GM19395 (cell line): ENCODE measurements at regions not wholly inside any gene's neighbourhood (a gene's known extent, or its start where the extent isn't known, plus 50 kb on each side); places are given as distances from the start of the nearest gene placed in this dataset.

Experiments
- ATAC-seq: cut with Tn5 transposase; IDR thresholded peaks from one replicate; pipeline ENCODE4 v1.9.1; 2021; ENCODE audit warnings: mild to moderate bottlenecking, moderate library complexity; ENCODE audit not compliant: unreplicated experiment

GRCh38 chr5:2610986-2611385 lies 140.5 kb downstream of the IRX2 start:
- ATAC-seq = no peak

DNA sequence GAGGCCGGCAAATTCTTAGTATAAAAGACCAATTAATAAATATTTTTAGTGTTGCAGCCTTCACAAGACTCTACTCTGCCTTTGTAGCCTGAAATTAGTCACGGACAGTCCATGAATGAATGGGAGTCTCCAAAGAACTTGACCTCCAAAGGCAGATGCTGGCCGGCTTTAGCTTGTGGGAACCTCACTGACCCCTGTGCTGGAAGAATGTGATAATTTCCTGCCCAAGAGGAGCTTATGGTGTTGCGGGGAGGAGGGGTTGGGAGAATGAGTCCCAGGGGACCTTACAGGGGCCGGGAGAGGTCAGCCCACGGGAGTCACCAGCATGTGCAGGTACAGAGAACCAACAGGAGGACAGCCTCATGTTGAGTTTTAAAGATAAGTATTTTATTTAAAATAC lies 143.1 kb downstream of the IRX2 start:
- no peak for ATAC-seq

DNA sequence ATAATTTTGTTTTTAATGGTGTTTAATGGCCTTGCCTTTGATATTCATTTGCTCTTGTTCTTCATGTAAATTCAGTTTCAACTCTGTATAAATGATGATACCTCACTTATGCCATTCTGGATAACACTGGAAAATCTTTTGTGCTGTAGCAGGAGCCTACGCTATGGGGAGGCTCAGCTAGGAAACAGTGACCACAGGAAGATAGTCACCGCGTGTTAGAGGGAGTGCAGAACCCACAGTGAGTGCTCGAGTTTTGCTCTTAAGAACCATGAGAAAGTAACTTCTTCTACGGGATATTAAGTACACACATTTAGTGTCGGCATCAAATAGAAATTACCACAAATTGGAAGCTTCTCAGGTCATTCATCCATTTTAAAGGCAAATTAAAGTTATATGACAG lies 143.9 kb downstream of the IRX2 start:
- ATAC-seq = no peak

DNA sequence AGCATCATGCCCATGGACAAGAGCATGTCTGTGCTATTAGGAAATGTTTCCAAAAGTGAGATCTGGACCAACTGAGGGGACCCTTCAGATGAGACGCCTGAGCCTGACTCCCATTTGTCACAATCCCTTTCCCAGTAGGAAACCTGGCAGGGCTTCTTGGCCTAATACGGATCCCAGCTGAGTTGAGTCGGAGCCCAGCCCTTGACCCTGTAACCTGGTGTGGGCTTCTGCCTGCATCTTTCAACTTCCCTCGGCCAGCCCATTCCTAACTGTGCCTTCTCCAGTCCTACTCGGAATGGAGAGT lies 148.3 kb downstream of the IRX2 start:
- ATAC-seq = no peak

DNA sequence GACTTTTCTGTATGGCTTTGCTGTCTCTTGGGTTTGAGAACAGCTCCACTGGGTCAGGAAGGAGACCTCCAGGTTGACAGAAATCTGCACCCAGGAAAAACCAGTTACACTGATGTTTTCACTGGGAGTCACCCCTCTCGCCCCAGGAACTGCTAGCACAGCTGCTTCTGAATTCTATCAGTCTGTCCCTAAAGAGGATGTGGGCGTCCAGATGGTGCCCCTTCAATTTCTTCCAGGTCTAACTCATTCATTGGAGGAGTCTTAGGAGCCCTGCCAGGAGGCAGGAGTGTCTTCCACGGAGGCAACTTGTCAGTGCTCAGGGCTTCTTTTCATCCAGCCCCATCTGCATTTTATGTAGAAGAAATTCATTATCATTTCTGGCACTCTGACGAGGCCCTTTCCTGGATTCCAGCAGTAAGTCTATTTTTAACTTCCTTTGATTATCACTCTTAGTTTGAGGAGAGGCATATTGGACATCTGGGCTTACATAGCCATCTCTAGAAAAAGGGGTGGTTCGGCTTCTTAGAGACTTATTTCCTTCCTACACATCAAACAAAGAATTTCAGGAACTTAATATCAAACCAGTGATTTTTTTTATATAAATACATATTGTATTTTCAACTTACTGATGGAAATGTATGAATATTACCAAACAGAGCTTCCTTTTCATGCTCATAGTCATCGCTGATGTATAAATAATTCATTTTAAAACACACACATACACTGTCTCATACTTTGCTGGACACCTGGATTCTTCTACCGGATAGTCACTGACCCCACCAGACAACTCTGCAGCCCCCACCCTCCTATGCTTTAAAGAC lies 148.8 kb downstream of the IRX2 start:
- no peak for ATAC-seq

GRCh38 chr5:2598503-2598902 lies 153.0 kb downstream of the IRX2 start:
- ATAC-seq = no peak

DNA sequence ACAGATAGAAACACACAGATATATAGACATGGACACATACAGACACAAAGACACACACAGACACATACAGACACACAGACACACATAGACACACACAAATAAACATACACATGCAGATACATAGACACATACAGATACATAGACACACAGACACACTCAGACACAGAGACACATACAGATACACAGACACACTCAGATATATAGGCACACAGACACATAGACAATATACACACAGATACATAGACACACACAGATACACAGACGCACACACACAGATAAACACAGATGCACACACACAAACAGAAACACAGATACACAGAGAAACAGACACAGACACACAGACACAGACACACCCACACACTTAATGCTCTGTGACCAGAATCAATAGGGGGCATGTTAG lies 156.8 kb downstream of the IRX2 start:
- no peak for ATAC-seq

DNA sequence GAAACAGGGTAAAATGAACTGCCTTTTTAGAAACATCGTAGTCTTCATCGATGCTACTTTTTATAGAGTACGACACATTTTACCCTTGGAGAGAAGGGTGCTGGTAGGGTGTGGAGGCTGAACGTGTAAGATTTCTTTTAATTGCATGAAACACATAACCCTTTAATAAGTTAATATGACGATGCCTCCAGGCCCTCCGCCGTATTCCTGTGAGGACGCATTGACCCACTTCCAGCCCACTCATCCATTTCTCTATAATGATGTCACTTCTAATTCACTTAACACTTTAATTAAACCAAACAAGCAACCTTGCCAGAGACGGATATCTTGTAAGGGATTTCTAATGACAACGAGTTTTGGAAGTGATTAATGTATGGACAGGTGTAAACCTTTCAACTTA lies 158.7 kb downstream of the IRX2 start:
- no peak for ATAC-seq

GRCh38 chr5:2591777-2592453 lies 159.6 kb downstream of the IRX2 start:
- ATAC-seq = no peak

DNA sequence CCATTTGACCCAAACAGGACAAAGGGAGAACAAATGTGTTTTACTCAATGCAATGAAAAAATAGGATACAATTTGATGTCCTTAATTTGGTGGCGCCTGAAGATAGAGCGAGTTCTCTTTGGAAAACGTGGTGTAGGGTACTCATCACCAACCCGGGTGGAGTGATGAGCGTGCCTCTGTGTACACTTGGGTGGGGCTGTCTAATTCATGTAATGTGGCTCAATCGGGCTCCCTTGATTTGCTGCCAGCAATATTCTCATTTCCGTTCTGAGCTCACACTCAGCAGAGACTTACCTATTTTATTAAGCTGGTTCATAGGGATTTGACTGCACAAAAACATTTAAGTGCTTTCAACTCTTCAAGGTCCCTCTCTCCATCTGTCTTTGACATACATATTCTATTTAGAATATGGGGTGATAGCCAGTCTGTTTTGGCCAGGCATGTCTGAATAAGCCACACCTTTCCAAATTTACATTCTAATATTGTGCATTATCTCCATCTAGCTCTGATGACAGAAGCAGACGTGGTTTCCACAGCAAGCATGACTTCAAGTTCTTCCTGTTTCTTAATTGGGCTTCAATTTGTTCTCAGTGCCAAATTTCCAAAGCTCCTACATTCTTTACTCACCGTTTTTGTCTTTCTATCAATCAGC lies 162.5 kb downstream of the IRX2 start:
- ATAC-seq = no peak

- ATAC-seq = no peak
Observed at GRCh38 chr5:2587189-2588031, 164.1 kb downstream of the IRX2 start.

- no peak for ATAC-seq
Observed at GRCh38 chr5:2586016-2586715, 165.3 kb downstream of the IRX2 start.

DNA sequence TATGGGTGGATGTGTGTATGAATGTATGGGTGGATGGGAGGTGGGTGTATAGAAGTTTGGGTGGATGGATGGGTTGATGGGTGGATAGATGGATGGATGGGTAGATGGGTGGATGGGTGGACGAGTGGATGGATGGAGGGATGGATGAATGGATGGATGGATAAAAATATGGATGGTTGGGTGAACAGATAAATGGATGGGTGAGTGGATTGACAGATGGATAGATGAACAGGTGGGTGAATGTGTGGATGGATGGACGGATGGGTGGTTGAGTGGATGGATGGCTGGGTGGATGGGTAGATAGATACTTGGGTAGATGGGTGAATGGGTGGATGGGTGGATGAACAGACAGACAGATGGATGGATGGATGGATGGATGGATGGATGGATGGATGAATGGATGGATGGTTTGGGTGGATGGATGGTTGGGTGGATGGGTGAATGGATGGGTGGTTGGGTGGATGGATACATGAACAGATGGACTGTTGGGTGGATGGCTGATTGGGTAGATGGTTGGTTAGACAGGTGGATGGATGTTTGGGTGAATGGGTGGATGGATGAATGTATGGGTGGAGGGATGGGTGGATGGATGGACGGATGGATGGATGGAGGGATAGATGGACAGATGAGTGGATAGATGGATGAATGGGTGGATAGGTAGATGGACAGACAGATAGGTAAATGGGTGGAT lies 166.8 kb downstream of the IRX2 start:
- no peak for ATAC-seq

DNA sequence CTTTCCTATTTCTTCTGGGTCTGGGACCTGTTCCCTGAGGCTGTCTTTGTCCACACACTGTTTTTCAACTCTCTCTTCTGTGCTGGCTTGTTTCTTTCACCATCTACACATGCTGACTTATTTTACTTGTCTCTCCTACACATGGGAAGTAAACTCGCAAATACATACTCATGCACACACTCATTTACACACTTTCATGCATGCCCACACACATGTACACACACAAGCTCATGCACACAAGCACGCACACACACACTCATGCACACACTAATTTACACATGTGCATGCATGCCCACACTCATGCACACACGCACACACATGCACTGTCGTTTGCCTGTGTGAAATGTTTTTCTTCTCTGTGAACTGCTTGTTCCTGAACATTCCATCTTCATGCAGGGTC lies 169.0 kb downstream of the IRX2 start:
- no peak for ATAC-seq

DNA sequence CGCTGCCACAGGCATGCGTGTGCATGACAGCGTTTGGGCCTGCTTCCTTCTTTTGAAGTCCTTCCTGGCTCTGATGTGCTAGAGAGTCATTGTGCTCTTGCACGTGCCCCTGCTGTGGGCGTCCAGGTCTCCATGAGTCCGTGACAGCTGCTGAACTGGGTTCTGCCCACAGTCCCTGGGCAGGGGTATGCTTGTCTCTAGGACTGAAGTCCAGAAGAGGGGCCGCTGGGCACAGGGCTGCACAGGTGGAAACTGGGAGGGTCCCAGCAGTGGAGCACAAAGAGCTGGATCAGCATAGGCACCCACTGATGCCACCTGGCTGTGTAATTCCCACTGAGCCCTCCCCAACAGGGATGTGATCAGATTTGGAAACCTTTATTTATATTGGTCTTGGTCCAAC lies 169.4 kb downstream of the IRX2 start:
- ATAC-seq = no peak

- ATAC-seq = no peak
Observed at GRCh38 chr5:2581418-2581817, 170.1 kb downstream of the IRX2 start.

GRCh38 chr5:2579126-2579525 lies 172.4 kb downstream of the IRX2 start:
- no peak for ATAC-seq

DNA sequence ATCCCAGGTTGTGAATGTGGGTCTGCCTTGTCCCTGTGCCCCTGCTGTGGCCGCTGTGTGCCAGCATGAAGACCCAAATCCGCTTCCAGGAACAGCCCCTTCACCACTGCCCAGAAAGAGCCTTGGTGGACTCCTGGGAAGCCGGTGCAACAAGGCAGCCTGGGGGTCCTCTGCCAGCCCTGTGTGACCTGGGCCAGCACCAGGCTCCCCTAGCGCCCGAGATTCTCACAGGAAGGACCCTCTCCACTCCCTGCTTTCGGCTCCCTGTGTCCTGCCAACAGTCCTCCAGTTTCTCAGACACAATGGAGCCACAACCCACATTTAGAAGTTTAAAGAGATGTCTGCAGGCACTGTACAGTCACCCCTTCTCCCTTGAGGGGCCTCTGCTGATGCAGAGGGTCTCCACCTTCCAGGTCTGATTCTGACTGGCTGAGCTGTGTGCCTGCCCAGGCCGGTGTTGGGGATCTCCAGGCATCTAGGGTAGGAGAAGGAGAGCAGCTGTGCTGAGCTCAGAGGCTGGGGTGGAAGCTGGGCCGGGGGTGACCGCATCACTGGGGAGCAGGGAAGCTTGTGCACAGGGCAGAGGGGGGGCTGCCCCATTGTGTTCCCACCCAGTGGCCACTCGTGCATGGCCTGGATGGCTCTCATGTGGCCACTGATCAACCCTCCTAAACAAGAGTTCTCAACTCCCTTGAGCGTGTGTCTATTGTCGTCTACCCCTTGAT lies 174.0 kb downstream of the IRX2 start:
- no peak for ATAC-seq

GRCh38 chr5:2576823-2577222 lies 174.7 kb downstream of the IRX2 start:
- ATAC-seq = no peak

DNA sequence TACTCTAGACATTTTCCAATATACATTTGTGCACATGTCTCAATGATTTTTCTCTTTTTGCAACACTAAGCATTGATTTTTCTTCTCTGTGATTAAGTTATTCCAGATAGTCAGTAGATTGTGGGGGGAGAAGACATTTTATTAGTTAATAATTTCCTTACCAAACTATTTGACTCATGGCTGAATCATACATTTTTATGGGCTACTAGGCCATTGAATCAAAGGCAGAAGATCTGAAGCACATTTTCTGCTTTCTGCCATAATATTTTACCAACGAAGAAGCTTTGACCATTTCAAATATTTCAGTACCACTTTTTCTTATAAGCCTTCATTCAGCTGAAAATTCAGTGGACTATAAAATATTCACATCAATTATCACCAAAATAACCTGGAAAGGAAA lies 175.6 kb downstream of the IRX2 start:
- no peak for ATAC-seq
